ENCODE measurements at regions not wholly inside any gene's neighbourhood (a gene's known extent, or its start where the extent isn't known, plus 50 kb on each side); places are given as distances from the start of the nearest gene placed in this dataset.

- DNase-seq (ENCODE audit: extremely low spot score) = no peak
- H3K27ac ChIP-seq (replicated peaks in 1 of 4) = no peak overlapping the region
- H3K4me1 ChIP-seq = no peaks in the 10 kb centered on the region
- H3K27me3 ChIP-seq = no peaks in the 10 kb centered on the region
- H3K9me3 ChIP-seq = no peaks in the 10 kb centered on the region
- WGBS = 83% methylated on average over 1 of the region's 1 CpG
- no peak for TF ChIP-seq EP300 (IDR thresholded peaks at IDR 0.05)
- no peak for TF ChIP-seq POLR2AphosphoS5 (IDR thresholded peaks at IDR 0.05)
- no peak for TF ChIP-seq POLR2A (IDR thresholded peaks at IDR 0.05; ENCODE audit: low read depth)
- TF ChIP-seq CTCF (IDR thresholded peaks at IDR 0.05) = no peak
- no peaks in the 10 kb centered on the region for H3K36me3 ChIP-seq
- intact Hi-C loops (cut with DNase I) = no loop called here
- no peak overlapping the region for H3K4me3 ChIP-seq
Measured at GRCh38 chr3:73706771-73707170, 82.0 kb upstream of the PDZRN3 start.

- WGBS = 69% methylated on average over 1 of the region's 1 CpG
- intact Hi-C loops (cut with DNase I) = no loop called here
- DNase-seq (ENCODE audit: extremely low spot score) = no peak
- H3K27me3 ChIP-seq = no peaks in the 10 kb centered on the region
- H3K27ac ChIP-seq (replicated peaks in 1 of 4) = no peak overlapping the region
- TF ChIP-seq POLR2AphosphoS5 (IDR thresholded peaks at IDR 0.05) (no peak), CTCF (IDR thresholded peaks at IDR 0.05) (no peak), EP300 (IDR thresholded peaks at IDR 0.05) (no peak), POLR2A (IDR thresholded peaks at IDR 0.05; ENCODE audit: low read depth) (no peak)
- H3K9me3 ChIP-seq = no peaks in the 10 kb centered on the region
- no peak overlapping the region for H3K4me3 ChIP-seq
- H3K36me3 ChIP-seq = no peaks in the 10 kb centered on the region
- no peaks in the 10 kb centered on the region for H3K4me1 ChIP-seq
Measured at GRCh38 chr3:73705792-73706191, 81.1 kb upstream of the PDZRN3 start.

- peaks cover 0 to 4% (median 0%) of the 10 kb centered on the region in 4 donors for H3K4me1 ChIP-seq
- TF ChIP-seq POLR2A (IDR thresholded peaks at IDR 0.05; ENCODE audit: low read depth) (no peak), POLR2AphosphoS5 (IDR thresholded peaks at IDR 0.05) (no peak), CTCF (IDR thresholded peaks at IDR 0.05) (no peak), EP300 (IDR thresholded peaks at IDR 0.05) (no peak)
- intact Hi-C loops (cut with DNase I) = no loop called here
- H3K27ac ChIP-seq (replicated peaks in 1 of 4) = no peak overlapping the region
- H3K9me3 ChIP-seq = no peaks in the 10 kb centered on the region
- H3K36me3 ChIP-seq = no peaks in the 10 kb centered on the region
- no peak for DNase-seq (ENCODE audit: extremely low spot score)
- H3K4me3 ChIP-seq = no peak overlapping the region
- H3K27me3 ChIP-seq = no peaks in the 10 kb centered on the region
Measured at GRCh38 chr3:73699327-73699726, 74.6 kb upstream of the PDZRN3 start.

GRCh38 chr3:73697020-73697419 is 72.3 kb upstream of the PDZRN3 start:
- Histone ChIP-seq H3K4me3 (no peak overlapping the region), H3K9me3 (no peaks in the 10 kb centered on the region), H3K36me3 (no peaks in the 10 kb centered on the region), H3K27ac (replicated peaks in 1 of 4) (no peak overlapping the region), H3K27me3 (no peaks in the 10 kb centered on the region), H3K4me1 (peaks cover 0 to 4% (median 0%) of the 10 kb centered on the region in 4 donors)
- WGBS = 78% methylated on average over 6 of the region's 6 CpGs
- intact Hi-C loops (cut with DNase I) = no loop called here
- DNase-seq (ENCODE audit: extremely low spot score) = no peak
- TF ChIP-seq POLR2A (IDR thresholded peaks at IDR 0.05; ENCODE audit: low read depth) (no peak), POLR2AphosphoS5 (IDR thresholded peaks at IDR 0.05) (no peak), EP300 (IDR thresholded peaks at IDR 0.05) (no peak), CTCF (IDR thresholded peaks at IDR 0.05) (no peak)

- no peak overlapping the region for H3K4me3 ChIP-seq
- DNase-seq (ENCODE audit: extremely low spot score) = no peak
- intact Hi-C loops (cut with DNase I) = no loop called here
- peaks cover 0 to 4% (median 0%) of the 10 kb centered on the region in 4 donors for H3K4me1 ChIP-seq
- H3K9me3 ChIP-seq = no peaks in the 10 kb centered on the region
- H3K27ac ChIP-seq (replicated peaks in 1 of 4) = no peak overlapping the region
- TF ChIP-seq POLR2A (IDR thresholded peaks at IDR 0.05; ENCODE audit: low read depth) = no peak
- TF ChIP-seq EP300 (IDR thresholded peaks at IDR 0.05) = no peak
- TF ChIP-seq CTCF (IDR thresholded peaks at IDR 0.05) = no peak
- no peak for TF ChIP-seq POLR2AphosphoS5 (IDR thresholded peaks at IDR 0.05)
- WGBS = 76% methylated on average over 3 of the region's 3 CpGs
- H3K36me3 ChIP-seq = no peaks in the 10 kb centered on the region
- H3K27me3 ChIP-seq = no peaks in the 10 kb centered on the region
Measured at GRCh38 chr3:73695841-73696240, 71.1 kb upstream of the PDZRN3 start.
